Stomach (tissue), 8 donors: ENCODE measurements at regions not wholly inside any gene's neighbourhood (a gene's known extent, or its start where the extent isn't known, plus 50 kb on each side); places are given as distances from the start of the nearest gene placed in this dataset.

Source experiments
- DNase-seq, 2 donors: peaks; one replicate each; pipeline versions ENCODE4 v3.0.0 to v3.0.0-alpha.2; 2013 to 2019
- H3K27ac ChIP-seq, 5 donors: fragments of 200-600 bp in 4 of 5; sonication (generic) in 4 of 5; one replicate each; pipeline ENCODE4 v1.5.1; 2013 to 2019; ENCODE audit warnings: mild to moderate bottlenecking in 1 of 5, moderate library complexity in 1 of 5
- H3K27me3 ChIP-seq, 3 donors: fragments of 200-600 bp; sonication (generic); one replicate each; pipeline ENCODE4 v1.5.1; 2017 to 2019; ENCODE audit warnings: mixed run types in 1 of 3
- H3K36me3 ChIP-seq, 4 donors: fragments of 200-600 bp; sonication (generic); 1 replicate in 3 of 4; 2 replicates in 1 of 4; pipeline ENCODE4 v1.5.1; 2016 to 2019
- H3K4me1 ChIP-seq, 4 donors: fragments of 200-600 bp; sonication (generic); one replicate each; pipeline ENCODE4 v1.5.1; 2016 to 2019
- H3K4me3 ChIP-seq, 4 donors: fragments of 200-600 bp; sonication (generic) in 3 of 4; one replicate each; pipeline ENCODE4 v1.5.1; 2016 to 2019; ENCODE audit warnings: mild to moderate bottlenecking in 1 of 4
- H3K9me3 ChIP-seq, 4 donors: fragments of 200-600 bp; sonication (generic); one replicate each; pipeline ENCODE4 v1.5.1; 2016 to 2019
- CTCF ChIP-seq, 7 experiments: fragments of 450-650 bp in 4 of 7; fragments of 200-600 bp in 3 of 7; sonication (generic) in 3 of 7; IDR thresholded peaks; one replicate each; pipeline ENCODE4 v1.5.1; 2016 to 2019; ENCODE audit warnings: antibody characterized with exemption in 7 of 7, control low read depth in 2 of 7, mild to moderate bottlenecking in 1 of 7
- EP300 ChIP-seq: sonication (generic); formaldehyde crosslinking; IDR thresholded peaks from one replicate; pipeline ENCODE4 v1.6.1; 2017; ENCODE audit warnings: antibody characterized with exemption
- POLR2A ChIP-seq, 4 donors: fragments of 450-650 bp; IDR thresholded peaks; one replicate each; pipeline ENCODE4 v1.6.1; 2016; ENCODE audit warnings: antibody characterized with exemption in 4 of 4, control low read depth in 2 of 4, mild to moderate bottlenecking in 1 of 4, moderate library complexity in 1 of 4
- POLR2AphosphoS5 ChIP-seq, 3 donors: sonication (generic); formaldehyde crosslinking; IDR thresholded peaks; one replicate each; pipeline ENCODE4 v1.6.1; 2016; ENCODE audit warnings: antibody characterized with exemption in 3 of 3
- WGBS, 5 donors: extraction: QIAGEN DNeasy Blood & Tissue Kit in 3 of 5; methylation state at CpG; one replicate each; pipeline versions ENCODE4 v1.1.5 to v1.1.7; 2013 to 2018; 5-methylcytosine and 5-hydroxymethylcytosine counted together
- intact Hi-C: fragments of 100-400 bp; cut with DNase I; formaldehyde crosslinking; loops from one replicate; pipeline ENCODE4 v1.15.1; 2023; ENCODE audit warnings: low total_unique reads
- donor health status: healthy with polysubstance abuse.
- donor health status: Bipolar disorder and iron deficiency.
- donor health status: healthy.

GRCh38 chr5:3145641-3146040, 394.2 kb upstream of the IRX2 start:
- Histone ChIP-seq H3K4me1 (no peaks in the 10 kb centered on the region), H3K4me3 (no peak overlapping the region), H3K27me3 (no peaks in the 10 kb centered on the region), H3K36me3 (no peaks in the 10 kb centered on the region), H3K9me3 (peaks cover 0 to 10% (median 1%) of the 10 kb centered on the region in 4 donors), H3K27ac (no peak overlapping the region)
- WGBS, 5 donors, result 89 to 94% (median 90%) methylated on average over 5 of the region's 5 CpGs
- DNase-seq, result no peak
- TF ChIP-seq CTCF (IDR thresholded peaks at IDR 0.05) (no peak), POLR2AphosphoS5 (IDR thresholded peaks at IDR 0.05) (no peak), POLR2A (IDR thresholded peaks at IDR 0.05) (no peak), EP300 (no peak)
- intact Hi-C loops, result no loop called here

DNA sequence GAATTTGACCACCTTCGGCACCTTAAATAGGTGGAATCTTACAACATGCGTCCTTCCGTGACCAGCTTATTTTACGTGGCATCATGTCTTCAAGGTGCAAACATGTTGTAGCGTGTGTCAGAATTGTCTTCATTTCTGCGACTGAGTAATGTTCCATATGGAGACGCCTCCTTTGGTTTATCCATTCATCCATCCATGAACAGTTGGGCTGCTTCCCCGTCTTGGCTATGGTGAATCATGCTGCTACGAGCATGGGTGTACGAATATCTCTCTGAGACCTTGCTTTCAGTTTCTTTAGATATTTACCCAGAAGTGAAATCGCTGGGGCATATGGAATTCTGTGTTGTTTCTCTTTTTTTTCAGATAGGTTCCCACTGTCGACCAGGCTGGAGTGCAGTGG, 391.9 kb upstream of the IRX2 start:
- Histone ChIP-seq H3K9me3 (no peaks in the 10 kb centered on the region), H3K4me3 (no peak overlapping the region), H3K4me1 (no peaks in the 10 kb centered on the region), H3K27ac (no peak overlapping the region), H3K36me3 (no peaks in the 10 kb centered on the region), H3K27me3 (no peaks in the 10 kb centered on the region)
- WGBS, 5 donors, result 91 to 94% (median 93%) methylated on average over 12 of the region's 12 CpGs
- TF ChIP-seq CTCF (IDR thresholded peaks at IDR 0.05), result no peak
- no peak for DNase-seq
- intact Hi-C loops, result no loop called here

GRCh38 chr5:3142261-3143027, 391.0 kb upstream of the IRX2 start:
- TF ChIP-seq CTCF (IDR thresholded peaks at IDR 0.05), result no peak
- no peak for TF ChIP-seq POLR2A (IDR thresholded peaks at IDR 0.05)
- DNase-seq, result peak in 1 of 2 donors; percentile 77
- 39 to 66% (median 58%) methylated on average over 25 of the region's 25 CpGs for WGBS, 5 donors
- Histone ChIP-seq H3K27me3 (no peaks in the 10 kb centered on the region), H3K4me1 (no peaks in the 10 kb centered on the region), H3K36me3 (no peaks in the 10 kb centered on the region), H3K4me3 (no peak overlapping the region), H3K9me3 (no peaks in the 10 kb centered on the region), H3K27ac (no peak overlapping the region)
- intact Hi-C loops, result no loop called here

DNA sequence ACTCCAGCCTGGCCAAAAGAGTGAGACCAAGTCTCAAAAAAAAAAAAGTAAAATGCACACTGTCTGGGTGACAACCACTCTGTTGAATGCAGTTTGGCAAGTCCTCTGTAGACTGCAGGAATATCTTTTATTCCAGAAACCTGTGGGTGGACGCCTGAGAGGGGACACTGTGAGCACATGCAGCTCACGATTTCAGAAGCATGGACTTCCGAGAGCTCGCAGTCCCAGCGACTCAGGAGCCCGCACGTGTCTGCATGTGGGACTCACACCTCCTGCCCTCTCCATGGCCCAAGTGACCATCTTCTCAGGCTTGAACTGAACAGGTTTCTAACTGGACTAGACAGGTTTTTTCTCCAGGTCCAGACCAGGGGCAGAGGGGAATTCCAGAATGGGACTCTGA, 388.6 kb upstream of the IRX2 start:
- Histone ChIP-seq H3K4me1 (no peaks in the 10 kb centered on the region), H3K27me3 (no peaks in the 10 kb centered on the region), H3K4me3 (no peak overlapping the region), H3K36me3 (no peaks in the 10 kb centered on the region), H3K9me3 (no peaks in the 10 kb centered on the region), H3K27ac (no peak overlapping the region)
- intact Hi-C loops, result no loop called here
- DNase-seq, result no peak
- TF ChIP-seq POLR2AphosphoS5 (IDR thresholded peaks at IDR 0.05), result no peak
- no peak for TF ChIP-seq CTCF (IDR thresholded peaks at IDR 0.05)
- no peak for TF ChIP-seq EP300
- 90 to 97% (median 95%) methylated on average over 7 of the region's 7 CpGs for WGBS, 5 donors
